GM12892 (cell line): ENCODE measurements at regions not wholly inside any gene's neighbourhood (a gene's known extent, or its start where the extent isn't known, plus 50 kb on each side); places are given as distances from the start of the nearest gene placed in this dataset.

Experiments used
- POLR2A ChIP-seq: IDR thresholded peaks from 2 replicates; pipeline ENCODE4 v1.6.1; 2011; ENCODE audit warnings: low read depth, low read length, control low read depth
- POLR2AphosphoS5 ChIP-seq: IDR thresholded peaks from 2 replicates; pipeline ENCODE4 v1.6.1; 2011; ENCODE audit warnings: low read depth, low read length, control low read depth

GRCh38 chr9:81077572-81077971 is 611.8 kb downstream of the TLE1 start:
- TF ChIP-seq POLR2A (no peak), POLR2AphosphoS5 (no peak)
